OCI-LY7 (cell line): ENCODE measurements at regions not wholly inside any gene's neighbourhood (a gene's known extent, or its start where the extent isn't known, plus 50 kb on each side); places are given as distances from the start of the nearest gene placed in this dataset.

ENCODE experiments used
- BruUV-seq: library from RNA; stranded (reverse); fragments of 400-500 nt; replicated peaks from 2 replicates; lab custom pipeline; 2021; lab: Mats Ljungman, UMichigan
- CTCF ChIA-PET: fragments of 300-600 bp; sonication (Branson Sonifier 250); formaldehyde crosslinking; loops from one replicate; lab custom pipeline; 2022; ENCODE audit warnings: antibody characterized with exemption; ENCODE audit not compliant: unreplicated experiment; lab: Charles Lee
- POLR2A ChIA-PET: fragments of 300-600 bp; sonication (Branson Sonifier 250); formaldehyde crosslinking; loops from one replicate; lab custom pipeline; 2022; ENCODE audit warnings: antibody characterized with exemption; lab: Charles Lee
- DNase-seq: peaks from one replicate; pipeline ENCODE4 v3.0.0-alpha.2; 2015; ENCODE audit warnings: low spot score
- H2AFZ ChIP-seq: fragments of 200-600 bp; sonication (generic), shearing (Covaris generic); 2 replicates; pipeline ENCODE4 v1.6.1; 2014; ENCODE audit warnings: mild to moderate bottlenecking, antibody characterized with exemption, low read length, moderate library complexity
- H3K27ac ChIP-seq: fragments of 200-600 bp; sonication (generic); 2 replicates; pipeline ENCODE4 v1.5.1; 2014; ENCODE audit warnings: mixed run types, low read depth, mild to moderate bottlenecking, moderate library complexity, low read length, inconsistent platforms; ENCODE audit not compliant: poor library complexity, severe bottlenecking
- H3K36me3 ChIP-seq: fragments of 200-600 bp; sonication (generic); 2 replicates; pipeline ENCODE4 v1.6.1; 2014; ENCODE audit warnings: mild to moderate bottlenecking, antibody characterized with exemption, low read length, moderate library complexity, mixed read lengths; ENCODE audit not compliant: insufficient read depth
- H3K4me1 ChIP-seq: fragments of 200-600 bp; sonication (generic); 2 replicates; pipeline ENCODE4 v1.5.1; 2014; ENCODE audit warnings: mild to moderate bottlenecking, low read length; ENCODE audit not compliant: insufficient read depth, poor library complexity, severe bottlenecking
- H3K4me2 ChIP-seq: fragments of 200-600 bp; sonication (generic); 2 replicates; pipeline ENCODE4 v1.6.1; 2014; ENCODE audit warnings: mild to moderate bottlenecking, low read length
- H3K4me3 ChIP-seq: fragments of 200-600 bp; sonication (generic); 2 replicates; pipeline ENCODE4 v1.5.1; 2014; ENCODE audit warnings: mild to moderate bottlenecking, low read depth, low read length; ENCODE audit not compliant: poor library complexity, severe bottlenecking
- H3K79me2 ChIP-seq: fragments of 200-600 bp; sonication (generic); 2 replicates; pipeline ENCODE4 v1.6.1; 2016; ENCODE audit warnings: low read depth, mild to moderate bottlenecking, low read length, moderate library complexity, mixed read lengths; ENCODE audit not compliant: insufficient read depth
- H3K9me2 ChIP-seq: fragments of 200-600 bp; sonication (generic); 2 replicates; pipeline ENCODE4 v1.6.1; 2016; ENCODE audit warnings: mild to moderate bottlenecking, low read length, mixed read lengths; ENCODE audit not compliant: insufficient read depth
- H3K9me3 ChIP-seq: fragments of 200-600 bp; sonication (generic); 2 replicates; pipeline ENCODE4 v1.6.1; 2014; ENCODE audit warnings: mild to moderate bottlenecking, mixed run types, low read length, mixed read lengths
- H4K20me1 ChIP-seq: fragments of 200-600 bp; sonication (generic); 2 replicates; pipeline ENCODE4 v1.6.1; 2014; ENCODE audit warnings: mild to moderate bottlenecking, antibody characterized with exemption, low read length, moderate library complexity, mixed read lengths; ENCODE audit not compliant: insufficient read depth
- CTCF ChIP-seq: fragments of 200-600 bp; sonication (generic); conservative IDR thresholded peaks from 2 replicates; pipeline ENCODE4 v1.5.1; 2014; ENCODE audit warnings: mild to moderate bottlenecking, antibody characterized with exemption, low read length, moderate library complexity, mixed read lengths
- EZH2phosphoT487 ChIP-seq: fragments of 200-600 bp; sonication (generic); IDR thresholded peaks from 2 replicates; pipeline ENCODE4 v1.6.1; 2018; ENCODE audit warnings: low read depth, borderline replicate concordance, mild to moderate bottlenecking, mixed run types, antibody characterized with exemption, low read length, moderate library complexity, mixed read lengths
- intact Hi-C: fragments of 100-400 bp; cut with micrococcal nuclease; formaldehyde crosslinking; loops from one replicate; pipeline ENCODE4 v1.10.0; 2022; ENCODE audit not compliant: unreplicated experiment

GRCh38 chr11:70528794-70529580 lies 130.7 kb downstream of the CTTN start:
- no TSS peak for BruUV-seq
- intact Hi-C loops = no loop called here
- CTCF ChIA-PET = no interaction called here
- Histone ChIP-seq H4K20me1 (no peaks in the 10 kb centered on the region), H3K27ac (no peak overlapping the region), H3K9me3 (no peaks in the 10 kb centered on the region), H3K79me2 (no peaks in the 10 kb centered on the region), H3K9me2 (no peaks in the 10 kb centered on the region), H3K4me3 (no peak overlapping the region), H3K36me3 (no peaks in the 10 kb centered on the region), H3K4me1 (no peaks in the 10 kb centered on the region), H3K4me2 (no peak overlapping the region), H2AFZ (no peak overlapping the region)
- DNase-seq = no peak
- POLR2A ChIA-PET = no interaction called here
- TF ChIP-seq CTCF (no peak), EZH2phosphoT487 (no peak)

GRCh38 chr11:70530010-70530409 lies 131.7 kb downstream of the CTTN start:
- no TSS peak for BruUV-seq
- intact Hi-C loops = no loop called here
- Histone ChIP-seq H3K4me1 (no peaks in the 10 kb centered on the region), H3K4me3 (no peak overlapping the region), H3K4me2 (no peak overlapping the region), H2AFZ (no peak overlapping the region), H3K27ac (no peak overlapping the region), H3K79me2 (no peaks in the 10 kb centered on the region), H3K9me3 (no peaks in the 10 kb centered on the region), H3K36me3 (no peaks in the 10 kb centered on the region), H4K20me1 (no peaks in the 10 kb centered on the region), H3K9me2 (no peaks in the 10 kb centered on the region)
- CTCF ChIA-PET = no interaction called here
- TF ChIP-seq EZH2phosphoT487 (no peak), CTCF (no peak)
- DNase-seq = no peak
- POLR2A ChIA-PET = no interaction called here

GRCh38 chr11:70530629-70531185 lies 132.4 kb downstream of the CTTN start:
- Histone ChIP-seq H3K4me2 (no peak overlapping the region), H3K79me2 (no peaks in the 10 kb centered on the region), H2AFZ (no peak overlapping the region), H3K27ac (no peak overlapping the region), H4K20me1 (no peaks in the 10 kb centered on the region), H3K9me2 (no peaks in the 10 kb centered on the region), H3K4me1 (no peaks in the 10 kb centered on the region), H3K4me3 (no peak overlapping the region), H3K36me3 (no peaks in the 10 kb centered on the region), H3K9me3 (no peaks in the 10 kb centered on the region)
- BruUV-seq = no TSS peak
- TF ChIP-seq EZH2phosphoT487 = no peak
- no peak for TF ChIP-seq CTCF
- ChIA-PET POLR2A (interaction anchor here (0.6 kb wide), 1 partner anchor 11 kb away, joined by 3 read pairs; no protein-coding TSS in a partner anchor), CTCF (no interaction called here)
- DNase-seq = no peak
- intact Hi-C loops = no loop called here
